Esophagus squamous epithelium (tissue), 5 donors: ENCODE measurements at regions not wholly inside any gene's neighbourhood (a gene's known extent, or its start where the extent isn't known, plus 50 kb on each side); places are given as distances from the start of the nearest gene placed in this dataset.

ENCODE experiments used
- DNase-seq: peaks from one replicate; lab custom pipeline; 2025; lab: John Stamatoyannopoulos, UW
- H3K27ac ChIP-seq, 4 donors: fragments of 200-600 bp; sonication (generic); one replicate each; pipeline ENCODE4 v1.5.1; 2016 to 2019; ENCODE audit warnings: mild to moderate bottlenecking in 1 of 4
- H3K27me3 ChIP-seq, 4 donors: fragments of 200-600 bp; sonication (generic); 1 replicate in 3 of 4; 2 replicates in 1 of 4; pipeline versions ENCODE4 v1.5.1 to v1.6.0; 2017 to 2021; ENCODE audit warnings: antibody characterized with exemption in 1 of 4
- H3K36me3 ChIP-seq, 3 donors: fragments of 200-600 bp; sonication (generic); one replicate each; pipeline ENCODE4 v1.5.1; 2016 to 2019
- H3K4me1 ChIP-seq, 3 donors: fragments of 200-600 bp; sonication (generic); one replicate each; pipeline ENCODE4 v1.5.1; 2017 to 2019
- H3K4me3 ChIP-seq, 4 donors: fragments of 200-600 bp; sonication (generic); 1 replicate in 3 of 4; 2 replicates in 1 of 4; pipeline ENCODE4 v1.5.1; 2016 to 2019; ENCODE audit warnings: mild to moderate bottlenecking in 2 of 4, moderate library complexity in 1 of 4
- H3K9me3 ChIP-seq, 3 donors: fragments of 200-600 bp; sonication (generic); one replicate each; pipeline ENCODE4 v1.5.1; 2016 to 2019
- POLR2A ChIP-seq, 4 donors: fragments of 450-650 bp; IDR thresholded peaks; one replicate each; pipeline ENCODE4 v1.6.1; 2017; ENCODE audit warnings: antibody characterized with exemption in 4 of 4, mild to moderate bottlenecking in 4 of 4, moderate library complexity in 3 of 4
- WGBS, 2 donors: methylation state at CpG; one replicate each; pipeline ENCODE4 v1.1.5; 2018; 5-methylcytosine and 5-hydroxymethylcytosine counted together
- intact Hi-C: fragments of 100-400 bp; cut with DNase I; formaldehyde crosslinking; loops from one replicate; pipeline ENCODE4 v1.15.0; 2022
- TF ChIP-seq, protein P1 (sequence below), 6 experiments: fragments of 450-650 bp in 4 of 6; fragments of 200-600 bp in 2 of 6; sonication (generic) in 2 of 6; IDR thresholded peaks; one replicate each; pipeline ENCODE4 v1.5.1; 2016 to 2019; ENCODE audit warnings: antibody characterized with exemption in 6 of 6, mild to moderate bottlenecking in 4 of 6, moderate library complexity in 4 of 6
- donor health status: DM: yes; HTN: yes; CAD: no.

DNA sequence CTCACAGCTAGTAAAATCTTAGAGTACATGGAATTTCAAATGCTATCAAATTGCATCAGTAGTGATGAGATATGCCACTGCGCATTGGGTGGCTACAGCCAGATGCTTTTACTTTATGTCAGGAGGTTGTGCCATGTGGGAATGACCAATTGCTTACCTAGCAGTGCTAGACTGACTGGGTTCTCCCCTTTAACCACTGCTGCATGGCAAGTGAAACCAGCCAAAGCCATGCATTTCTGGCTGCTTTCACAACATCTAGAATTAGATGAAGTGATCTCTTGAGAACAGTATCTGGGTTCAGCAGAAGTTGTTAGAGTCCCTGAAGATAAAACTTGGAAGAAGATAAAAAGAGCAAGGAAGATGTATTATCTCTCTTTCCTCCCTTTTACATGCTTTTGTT is 1174.2 kb upstream of the CDH2 start:
- TF ChIP-seq, protein P1, sequence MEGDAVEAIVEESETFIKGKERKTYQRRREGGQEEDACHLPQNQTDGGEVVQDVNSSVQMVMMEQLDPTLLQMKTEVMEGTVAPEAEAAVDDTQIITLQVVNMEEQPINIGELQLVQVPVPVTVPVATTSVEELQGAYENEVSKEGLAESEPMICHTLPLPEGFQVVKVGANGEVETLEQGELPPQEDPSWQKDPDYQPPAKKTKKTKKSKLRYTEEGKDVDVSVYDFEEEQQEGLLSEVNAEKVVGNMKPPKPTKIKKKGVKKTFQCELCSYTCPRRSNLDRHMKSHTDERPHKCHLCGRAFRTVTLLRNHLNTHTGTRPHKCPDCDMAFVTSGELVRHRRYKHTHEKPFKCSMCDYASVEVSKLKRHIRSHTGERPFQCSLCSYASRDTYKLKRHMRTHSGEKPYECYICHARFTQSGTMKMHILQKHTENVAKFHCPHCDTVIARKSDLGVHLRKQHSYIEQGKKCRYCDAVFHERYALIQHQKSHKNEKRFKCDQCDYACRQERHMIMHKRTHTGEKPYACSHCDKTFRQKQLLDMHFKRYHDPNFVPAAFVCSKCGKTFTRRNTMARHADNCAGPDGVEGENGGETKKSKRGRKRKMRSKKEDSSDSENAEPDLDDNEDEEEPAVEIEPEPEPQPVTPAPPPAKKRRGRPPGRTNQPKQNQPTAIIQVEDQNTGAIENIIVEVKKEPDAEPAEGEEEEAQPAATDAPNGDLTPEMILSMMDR (IDR thresholded peaks at IDR 0.05): no peak
- no peak for TF ChIP-seq POLR2A (IDR thresholded peaks at IDR 0.05)
- no peaks in the 10 kb centered on the region for H3K36me3 ChIP-seq
- WGBS, 2 donors: 89 to 100% methylated on average over 1 of the region's 1 CpG
- no peak overlapping the region for H3K27ac ChIP-seq
- DNase-seq: no peak
- H3K9me3 ChIP-seq: no peaks in the 10 kb centered on the region
- no peaks in the 10 kb centered on the region for H3K4me1 ChIP-seq
- H3K27me3 ChIP-seq: no peaks in the 10 kb centered on the region
- H3K4me3 ChIP-seq: no peak overlapping the region
- intact Hi-C loops: no loop called here

DNA sequence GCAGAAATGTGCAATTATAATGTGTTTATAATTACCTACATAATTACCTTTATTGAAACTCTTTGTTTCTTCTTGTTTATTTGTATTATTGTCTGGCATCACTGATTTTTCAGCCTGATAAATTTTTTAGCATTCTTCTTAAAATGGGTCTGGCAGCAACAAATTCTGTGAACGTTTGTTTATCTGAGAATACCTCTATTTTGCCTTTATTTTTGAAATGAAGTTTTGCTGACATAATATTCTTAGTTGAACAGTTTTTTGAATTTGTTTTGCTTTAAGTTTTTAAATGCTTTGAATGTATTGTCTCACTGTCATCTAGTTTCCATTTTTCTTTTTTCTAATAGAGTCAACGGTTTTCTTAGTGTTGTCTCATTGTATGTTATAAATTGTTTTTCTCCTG is 1152.0 kb upstream of the CDH2 start:
- WGBS, 2 donors: 42 to 60% methylated on average over 2 of the region's 2 CpGs
- intact Hi-C loops: no loop called here

DNA sequence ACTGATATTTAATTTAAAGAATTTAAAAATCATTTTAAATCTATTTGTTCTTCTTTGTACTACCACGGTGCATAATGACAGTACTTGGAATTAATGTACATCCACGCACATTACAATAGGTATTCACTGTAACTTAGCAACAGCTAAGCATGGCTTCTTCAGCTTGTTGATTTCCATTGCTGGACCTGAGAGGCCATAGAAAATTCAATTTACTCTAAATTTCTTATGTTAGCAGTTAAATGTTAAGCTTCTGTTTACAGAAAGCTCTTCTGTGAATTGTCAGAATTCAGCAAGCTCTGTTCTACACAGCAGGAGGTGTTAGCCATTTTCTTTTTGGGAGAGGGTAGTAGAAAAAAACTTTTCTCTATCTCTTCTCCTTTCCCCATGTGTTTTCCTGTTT is 1149.3 kb upstream of the CDH2 start:
- 21 to 45% methylated on average over 2 of the region's 2 CpGs for WGBS, 2 donors

More for the DNA sequence above, 1152.0 kb upstream of the CDH2 start:
- Histone ChIP-seq H3K4me1 (no peaks in the 10 kb centered on the region), H3K36me3 (no peaks in the 10 kb centered on the region), H3K9me3 (no peaks in the 10 kb centered on the region), H3K27ac (no peak overlapping the region), H3K27me3 (no peaks in the 10 kb centered on the region), H3K4me3 (no peak overlapping the region)
- TF ChIP-seq POLR2A (IDR thresholded peaks at IDR 0.05): no peak
- TF ChIP-seq, protein P1 (IDR thresholded peaks at IDR 0.05): no peak
- no peak for DNase-seq

DNA sequence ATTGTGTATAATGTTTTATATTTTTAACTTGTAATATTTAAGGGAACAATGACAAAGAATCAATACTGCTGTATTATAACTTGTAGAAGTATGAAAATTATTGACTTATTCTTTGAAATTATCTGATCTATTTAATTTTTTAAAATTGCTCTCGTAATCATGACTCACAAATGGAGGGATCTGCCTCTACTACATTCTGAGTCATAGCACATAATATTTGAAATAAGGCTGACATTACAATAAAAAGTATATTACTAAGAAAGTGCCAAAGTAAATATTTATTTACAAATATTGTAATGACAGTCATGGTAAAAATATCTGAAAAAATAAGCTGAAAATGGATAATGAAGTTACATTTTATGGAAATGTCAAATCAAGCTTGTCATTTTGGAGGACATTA is 1144.6 kb upstream of the CDH2 start:
- Histone ChIP-seq H3K4me1 (no peaks in the 10 kb centered on the region), H3K9me3 (no peaks in the 10 kb centered on the region), H3K4me3 (no peak overlapping the region), H3K36me3 (no peaks in the 10 kb centered on the region), H3K27ac (no peak overlapping the region), H3K27me3 (no peaks in the 10 kb centered on the region)
- DNase-seq: no peak
- WGBS, 2 donors: 39 to 52% methylated on average over 1 of the region's 1 CpG
- intact Hi-C loops: no loop called here
- TF ChIP-seq, protein P1 (IDR thresholded peaks at IDR 0.05): no peak
- TF ChIP-seq POLR2A (IDR thresholded peaks at IDR 0.05): no peak

More for the DNA sequence above, 1149.3 kb upstream of the CDH2 start:
- Histone ChIP-seq H3K36me3 (no peaks in the 10 kb centered on the region), H3K27ac (no peak overlapping the region), H3K4me3 (no peak overlapping the region), H3K27me3 (no peaks in the 10 kb centered on the region), H3K4me1 (no peaks in the 10 kb centered on the region), H3K9me3 (no peaks in the 10 kb centered on the region)
- intact Hi-C loops: no loop called here
- DNase-seq: no peak
- no peak for TF ChIP-seq POLR2A (IDR thresholded peaks at IDR 0.05)
- TF ChIP-seq, protein P1 (IDR thresholded peaks at IDR 0.05): no peak

DNA sequence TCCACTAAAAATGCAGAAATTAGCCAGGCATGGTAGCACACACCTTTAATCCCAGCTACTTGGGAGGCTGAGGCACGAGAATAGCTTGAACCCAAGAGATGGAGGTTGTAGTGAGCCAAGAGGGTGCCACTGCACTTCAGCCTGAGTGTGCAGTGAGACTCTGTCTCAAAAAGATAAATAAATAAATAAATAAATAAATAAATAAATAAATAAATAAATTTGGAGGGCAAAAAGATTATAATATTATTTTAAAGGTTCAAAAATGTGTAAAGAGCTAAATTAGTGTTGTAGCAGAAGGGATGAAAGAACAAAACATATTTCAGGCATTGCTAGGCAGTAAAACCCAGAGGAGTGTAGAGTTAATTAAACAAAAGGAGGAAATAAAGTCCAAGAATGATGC is 1136.4 kb upstream of the CDH2 start:
- no peak overlapping the region for H3K4me3 ChIP-seq
- DNase-seq: no peak
- H3K27me3 ChIP-seq: no peaks in the 10 kb centered on the region
- intact Hi-C loops: no loop called here
- no peaks in the 10 kb centered on the region for H3K36me3 ChIP-seq
- H3K9me3 ChIP-seq: no peaks in the 10 kb centered on the region
- no peaks in the 10 kb centered on the region for H3K4me1 ChIP-seq
- 33 to 100% methylated on average over 1 of the region's 1 CpG for WGBS, 2 donors
- no peak for TF ChIP-seq POLR2A (IDR thresholded peaks at IDR 0.05)
- TF ChIP-seq, protein P1 (IDR thresholded peaks at IDR 0.05): no peak
- H3K27ac ChIP-seq: no peak overlapping the region
